CD4-positive, alpha-beta T cell (primary cell): ENCODE measurements at regions not wholly inside any gene's neighbourhood (a gene's known extent, or its start where the extent isn't known, plus 50 kb on each side); places are given as distances from the start of the nearest gene placed in this dataset.

Source experiments
- ATAC-seq: fragments of 200-7000 bp; cut with Tn5 transposase; one replicate; pipeline ENCODE4 v1.10.0; 2022; ENCODE audit warnings: mild to moderate bottlenecking; ENCODE audit not compliant: poor library complexity
- CTCF ChIA-PET: fragments of 350-600 bp; sonication (Branson Sonifier 250); formaldehyde crosslinking; loops from one replicate; lab custom pipeline; 2021; ENCODE audit warnings: antibody characterized with exemption, inconsistent platforms; lab: Charles Lee
- POLR2A ChIA-PET: fragments of 350-600 bp; sonication (Branson Sonifier 250); formaldehyde crosslinking; loops from one replicate; lab custom pipeline; 2021; ENCODE audit warnings: antibody characterized with exemption, inconsistent platforms; lab: Charles Lee
- DNase-seq, 14 experiments: peaks; one replicate each; pipeline ENCODE4 v3.0.0-alpha.2; 2013 to 2020; ENCODE audit warnings: mixed read lengths in 2 of 14
- H3K27ac ChIP-seq, 2 donors: one replicate each; pipeline versions ENCODE4 v1.5.1 to v1.7.0; 2013; ENCODE audit warnings: low read length in 2 of 2, low read depth in 1 of 2, mild to moderate bottlenecking in 1 of 2
- H3K27me3 ChIP-seq, 2 experiments: 1 replicate in 1 of 2; 2 replicates in 1 of 2; pipeline versions ENCODE4 v1.6.1 to v1.7.0; 2013; ENCODE audit warnings: low read length in 2 of 2, control low read depth in 1 of 2, mild to moderate bottlenecking in 1 of 2, moderate library complexity in 1 of 2; ENCODE audit not compliant: insufficient read depth in 2 of 2, control insufficient read depth in 1 of 2
- H3K36me3 ChIP-seq: one replicate; pipeline ENCODE4 v1.6.1; 2013; ENCODE audit warnings: low read length, control low read depth; ENCODE audit not compliant: insufficient read depth
- H3K4me1 ChIP-seq: one replicate; pipeline ENCODE4 v1.6.1; 2013; ENCODE audit warnings: low read length, control low read depth; ENCODE audit not compliant: insufficient read depth
- H3K4me3 ChIP-seq: one replicate; pipeline ENCODE4 v1.5.1; 2013; ENCODE audit warnings: mild to moderate bottlenecking, low read length, moderate library complexity
- H3K9me3 ChIP-seq, 2 experiments: 1 replicate in 1 of 2; 2 replicates in 1 of 2; pipeline versions ENCODE4 v1.6.1 to v1.7.0; 2013; ENCODE audit warnings: low read length in 2 of 2, mild to moderate bottlenecking in 2 of 2, control low read depth in 1 of 2, moderate library complexity in 1 of 2; ENCODE audit not compliant: control insufficient read depth in 1 of 2, insufficient read depth in 1 of 2
- H3K27ac Mint-ChIP-seq: one replicate; pipeline ENCODE4 v1.8.0; 2020; ENCODE audit warnings: mixed read lengths
- H3K27me3 Mint-ChIP-seq: one replicate; pipeline ENCODE4 v1.8.0; 2021; ENCODE audit warnings: mixed read lengths
- H3K36me3 Mint-ChIP-seq: one replicate; pipeline ENCODE4 v1.8.0; 2021; ENCODE audit warnings: low read depth, mixed read lengths
- H3K4me1 Mint-ChIP-seq: one replicate; pipeline ENCODE4 v1.8.0; 2021; ENCODE audit warnings: low read depth, mixed read lengths
- H3K4me3 Mint-ChIP-seq: one replicate; pipeline ENCODE4 v1.8.0; 2020; ENCODE audit warnings: mild to moderate bottlenecking, mixed read lengths
- H3K9me3 Mint-ChIP-seq: one replicate; pipeline ENCODE4 v1.8.0; 2020; ENCODE audit warnings: mixed read lengths
- CTCF ChIP-seq: fragments of 200-600 bp; IDR thresholded peaks from one replicate; pipeline ENCODE4 v1.8.0; 2022; ENCODE audit warnings: antibody characterized with exemption, mild to moderate bottlenecking
- intact Hi-C, 2 experiments: fragments of 100-400 bp; cut with DNase I in 1 of 2; cut with micrococcal nuclease in 1 of 2; formaldehyde crosslinking; loops; one replicate each; pipeline versions ENCODE4 v1.15.1 to v1.9.0; 2023 to 2025; cut with DNase I, micrococcal nuclease

DNA sequence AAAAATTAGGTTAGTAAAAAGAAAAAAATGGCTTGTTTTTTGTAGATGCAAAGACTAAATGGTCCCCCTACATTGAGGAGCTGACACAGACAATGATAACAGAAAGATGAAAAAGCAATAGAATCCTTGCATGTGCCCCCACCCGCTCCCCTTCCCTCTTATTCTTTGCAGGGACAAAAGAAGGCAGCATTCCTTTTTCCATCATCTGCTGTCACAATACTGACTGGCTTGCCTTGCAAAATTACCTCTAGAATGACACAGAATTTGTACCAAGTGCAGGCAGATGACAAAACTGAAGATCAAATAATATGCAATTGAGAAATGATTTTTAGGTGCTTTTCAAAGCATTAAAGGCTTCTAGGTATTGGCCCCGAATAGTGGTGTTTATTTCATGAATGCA lies 153.1 kb upstream of the AGA start:
- ChIA-PET POLR2A (no interaction called here), CTCF (no interaction called here)
- DNase-seq (no peak), ATAC-seq (no peak)
- Histone ChIP-seq H3K27me3 (no peaks in the 10 kb centered on the region), H3K27ac (no peak overlapping the region), H3K4me3 (no peak overlapping the region), H3K4me1 (no peaks in the 10 kb centered on the region), H3K9me3 (no peaks in the 10 kb centered on the region), H3K36me3 (no peaks in the 10 kb centered on the region)
- no peaks in the 10 kb centered on the region for H3K4me1 Mint-ChIP-seq
- no peak overlapping the region for H3K4me3 Mint-ChIP-seq
- intact Hi-C loops, result no loop called here
- TF ChIP-seq CTCF, result no peak
- no peaks in the 10 kb centered on the region for H3K9me3 Mint-ChIP-seq
- no peak overlapping the region for H3K27ac Mint-ChIP-seq
- no peaks in the 10 kb centered on the region for H3K36me3 Mint-ChIP-seq
- H3K27me3 Mint-ChIP-seq, result no peaks in the 10 kb centered on the region

GRCh38 chr4:177596035-177596434 lies 153.8 kb upstream of the AGA start:
- POLR2A ChIA-PET, result no interaction called here
- DNase-seq (peak in 1 of 14 experiments; percentile 9), ATAC-seq (no peak)
- Histone ChIP-seq H3K9me3 (no peaks in the 10 kb centered on the region), H3K27me3 (no peaks in the 10 kb centered on the region), H3K4me3 (no peak overlapping the region), H3K4me1 (no peaks in the 10 kb centered on the region), H3K36me3 (no peaks in the 10 kb centered on the region), H3K27ac (no peak overlapping the region)
- H3K9me3 Mint-ChIP-seq, result no peaks in the 10 kb centered on the region
- no peak overlapping the region for H3K27ac Mint-ChIP-seq
- H3K4me3 Mint-ChIP-seq, result no peak overlapping the region
- H3K36me3 Mint-ChIP-seq, result no peaks in the 10 kb centered on the region
- H3K4me1 Mint-ChIP-seq, result no peaks in the 10 kb centered on the region
- intact Hi-C loops, result no loop called here
- no peaks in the 10 kb centered on the region for H3K27me3 Mint-ChIP-seq
- TF ChIP-seq CTCF, result no peak
- CTCF ChIA-PET, result no interaction called here

DNA sequence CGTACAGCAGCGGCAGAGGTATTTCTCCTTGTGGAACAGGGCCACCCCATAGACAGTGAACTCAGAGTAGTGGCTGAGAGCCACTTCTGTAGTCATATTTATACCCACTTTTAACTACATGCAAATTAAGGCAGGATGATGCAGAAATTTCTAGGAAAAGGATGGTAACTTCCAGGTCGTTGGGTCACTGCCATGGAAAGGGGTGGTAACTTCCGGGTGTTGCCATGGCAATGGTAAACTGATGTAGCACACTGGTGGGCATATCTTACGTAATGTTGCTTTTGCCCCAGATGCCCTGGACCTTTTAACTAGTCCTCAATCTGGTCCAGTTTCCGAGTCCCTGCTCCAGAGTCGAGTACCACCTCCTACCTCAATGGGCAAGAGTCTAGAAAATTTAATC lies 154.8 kb upstream of the AGA start:
- Mint-ChIP-seq H3K27me3 (no peaks in the 10 kb centered on the region), H3K4me1 (no peaks in the 10 kb centered on the region), H3K27ac (no peak overlapping the region), H3K9me3 (no peaks in the 10 kb centered on the region), H3K4me3 (no peak overlapping the region), H3K36me3 (no peaks in the 10 kb centered on the region)
- Histone ChIP-seq H3K4me1 (no peaks in the 10 kb centered on the region), H3K27ac (no peak overlapping the region), H3K9me3 (no peaks in the 10 kb centered on the region), H3K27me3 (no peaks in the 10 kb centered on the region), H3K4me3 (no peak overlapping the region), H3K36me3 (no peaks in the 10 kb centered on the region)
- TF ChIP-seq CTCF, result no peak
- POLR2A ChIA-PET, result no interaction called here
- DNase-seq (no peak), ATAC-seq (no peak)
- intact Hi-C loops, result no loop called here
- CTCF ChIA-PET, result no interaction called here
